ENCODE measurements at regions not wholly inside any gene's neighbourhood (a gene's known extent, or its start where the extent isn't known, plus 50 kb on each side); places are given as distances from the start of the nearest gene placed in this dataset.
"Not testable (repeated sequence)": the region's sequence is repeated elsewhere in the genome, so short reads cannot be mapped to it uniquely, and the experiment has no call there.

DNA sequence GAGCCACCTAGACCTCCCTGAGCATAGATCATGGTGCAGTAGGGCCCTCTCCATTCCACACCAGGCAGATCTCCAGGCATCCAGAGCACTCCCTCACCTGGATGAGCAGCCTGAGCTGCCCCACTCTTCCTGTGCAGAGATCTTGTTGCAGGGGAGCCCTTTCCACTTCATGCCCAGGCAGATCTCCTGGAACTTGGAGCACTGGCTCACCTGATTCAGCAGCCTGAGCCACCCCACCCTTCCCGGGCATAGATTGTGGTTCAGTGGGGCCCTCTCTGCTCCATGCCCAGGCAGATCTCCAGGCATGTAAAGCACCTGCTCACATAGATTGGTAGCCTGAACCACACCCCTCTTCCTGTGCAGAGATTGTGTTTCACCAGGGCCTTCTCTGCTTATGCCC, 78.0 kb downstream of the SEC16B start:
- no peak overlapping the region for H3K27ac Mint-ChIP-seq
- ATAC-seq (no peak), DNase-seq (ENCODE audit: low spot score in 2 of 2) (no peak)
- no peaks in the 10 kb centered on the region for H3K4me1 Mint-ChIP-seq
- no peak overlapping the region for H3K4me3 Mint-ChIP-seq
- H3K36me3 Mint-ChIP-seq: no peaks in the 10 kb centered on the region
- peaks cover 16% of the 10 kb centered on the region for H3K9me3 Mint-ChIP-seq

DNA sequence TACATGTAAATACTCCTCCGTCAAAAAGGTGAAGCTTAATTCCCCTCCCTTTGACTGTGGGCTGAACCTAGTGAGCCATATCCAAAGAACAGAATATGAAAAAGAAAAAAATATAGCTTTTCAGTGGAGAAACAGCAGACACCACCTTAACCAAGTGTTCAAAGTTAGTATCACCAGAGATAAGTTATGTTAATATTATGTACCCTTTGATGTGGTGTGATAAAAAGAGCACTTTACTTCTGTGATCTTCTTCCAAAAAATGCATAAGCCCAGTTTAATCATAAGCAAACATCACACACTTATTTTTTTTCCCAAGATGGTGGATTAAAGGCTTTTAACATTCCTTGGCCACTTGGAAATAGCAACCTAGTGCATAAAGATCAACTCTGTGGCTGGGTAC, 79.4 kb downstream of the SEC16B start:
- Mint-ChIP-seq H3K9me3 (peaks cover 21% of the 10 kb centered on the region), H3K36me3 (no peaks in the 10 kb centered on the region), H3K4me3 (no peak overlapping the region), H3K27ac (no peak overlapping the region), H3K4me1 (no peaks in the 10 kb centered on the region)
- ATAC-seq: no peak
- DNase-seq (ENCODE audit: low spot score in 2 of 2): no peak

DNA sequence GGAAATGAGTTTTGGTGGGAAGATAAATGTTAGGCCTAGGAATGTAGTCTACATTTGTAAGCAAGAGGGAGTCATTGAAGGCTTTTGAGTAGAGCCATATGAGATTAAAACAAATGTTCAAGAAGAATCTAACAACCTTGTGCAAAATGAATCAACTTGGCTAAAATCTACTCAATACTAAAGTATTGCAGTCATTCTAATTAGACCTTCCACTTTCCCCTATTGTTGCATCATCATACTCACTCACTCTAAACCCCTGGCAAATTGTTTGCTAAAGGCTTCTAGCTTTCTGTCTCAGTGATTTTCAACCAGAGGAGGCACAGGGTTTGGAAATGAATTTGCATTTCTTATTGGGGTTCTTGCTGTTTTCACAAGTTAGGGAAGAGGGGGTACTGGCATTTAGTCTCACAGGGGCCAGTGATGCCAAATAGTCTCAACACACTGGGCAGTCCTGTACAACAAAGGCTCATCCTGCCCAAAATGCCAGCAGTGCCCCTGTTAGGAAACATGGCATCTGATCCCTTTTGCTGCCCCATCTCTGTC, 85.3 kb downstream of the SEC16B start:
- no peak overlapping the region for H3K27ac Mint-ChIP-seq
- DNase-seq (ENCODE audit: low spot score in 2 of 2): no peak
- ATAC-seq: no peak
- H3K9me3 Mint-ChIP-seq: peaks cover 21% of the 10 kb centered on the region
- no peak overlapping the region for H3K4me3 Mint-ChIP-seq
- H3K4me1 Mint-ChIP-seq: no peaks in the 10 kb centered on the region
- H3K36me3 Mint-ChIP-seq: no peaks in the 10 kb centered on the region

DNA sequence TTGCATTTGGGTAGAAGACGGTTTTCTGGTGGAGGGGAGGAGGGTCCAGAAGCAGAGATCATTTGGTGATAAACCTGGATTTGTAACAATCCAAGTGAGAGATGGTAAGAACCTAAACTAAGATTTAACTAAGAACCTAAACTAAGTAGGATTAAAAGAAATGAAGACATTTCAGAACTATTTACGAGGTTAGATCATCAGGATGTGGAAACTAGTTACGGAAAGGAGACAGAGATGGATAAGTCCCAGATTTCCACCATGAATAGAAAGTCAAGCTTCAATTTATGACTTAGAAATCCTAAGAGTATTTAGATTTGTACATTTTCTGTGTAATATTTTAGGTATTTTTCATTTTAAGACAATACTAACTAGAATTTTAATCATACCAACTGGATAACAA, 86.3 kb downstream of the SEC16B start:
- no peak for DNase-seq (ENCODE audit: low spot score in 2 of 2)
- Mint-ChIP-seq H3K4me3 (no peak overlapping the region), H3K27ac (no peak overlapping the region), H3K4me1 (no peaks in the 10 kb centered on the region), H3K9me3 (peaks cover 20% of the 10 kb centered on the region), H3K36me3 (no peaks in the 10 kb centered on the region)
- ATAC-seq: no peak

DNA sequence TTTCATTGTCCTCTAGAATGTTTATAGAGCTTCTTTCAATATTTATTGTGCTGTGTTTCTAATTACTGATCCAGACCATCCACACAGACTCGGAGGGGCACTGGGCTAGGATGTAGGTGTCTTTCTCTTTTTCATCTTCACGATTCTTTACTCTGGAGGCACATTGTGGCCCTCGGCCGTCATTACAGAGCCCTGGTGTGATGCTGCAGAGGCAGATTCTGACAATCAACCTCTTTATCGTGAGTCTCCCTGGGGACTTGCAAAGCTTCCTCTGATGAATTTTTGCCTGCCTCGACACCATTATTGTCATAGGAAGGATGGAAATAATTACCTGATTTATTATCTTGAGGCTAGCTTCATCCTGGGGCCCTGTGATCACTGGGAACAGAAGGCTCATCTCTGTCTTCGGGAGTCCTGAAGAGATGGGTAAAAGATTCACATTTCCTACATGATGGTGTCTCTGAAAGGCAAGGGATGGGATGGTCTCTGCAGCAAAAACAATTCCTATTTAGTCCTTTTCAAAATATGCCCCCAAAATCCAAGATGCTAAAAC, 89.4 kb downstream of the SEC16B start:
- no peak overlapping the region for H3K4me3 Mint-ChIP-seq
- no peaks in the 10 kb centered on the region for H3K36me3 Mint-ChIP-seq
- no peak for DNase-seq (ENCODE audit: low spot score in 2 of 2)
- no peak overlapping the region for H3K27ac Mint-ChIP-seq
- ATAC-seq: no peak
- H3K9me3 Mint-ChIP-seq: peaks cover 11% of the 10 kb centered on the region
- H3K4me1 Mint-ChIP-seq: no peaks in the 10 kb centered on the region

DNA sequence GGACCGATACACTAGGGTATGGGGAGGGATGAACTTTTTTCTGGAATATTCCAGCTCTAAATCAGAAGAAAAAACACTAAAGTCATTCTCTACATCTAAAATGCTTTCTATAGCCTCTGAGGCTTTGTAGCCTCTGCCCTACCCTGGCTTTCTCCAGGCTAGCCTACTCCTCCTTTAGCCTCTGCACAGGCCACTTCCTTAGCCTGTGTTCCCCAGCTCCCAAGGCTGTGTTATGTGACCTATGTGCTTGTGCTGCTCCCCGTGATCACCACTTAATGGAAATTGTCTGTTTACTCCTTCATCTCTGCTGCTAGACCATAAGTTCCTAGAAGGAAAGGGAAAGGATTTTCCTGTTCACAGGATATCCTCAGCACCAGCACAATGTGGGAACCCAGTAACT, 92.8 kb downstream of the SEC16B start:
- Mint-ChIP-seq H3K36me3 (no peaks in the 10 kb centered on the region), H3K9me3 (peaks cover 10% of the 10 kb centered on the region), H3K4me3 (no peak overlapping the region), H3K4me1 (no peaks in the 10 kb centered on the region), H3K27ac (no peak overlapping the region)
- DNase-seq (ENCODE audit: low spot score in 2 of 2): no peak
- ATAC-seq: no peak

DNA sequence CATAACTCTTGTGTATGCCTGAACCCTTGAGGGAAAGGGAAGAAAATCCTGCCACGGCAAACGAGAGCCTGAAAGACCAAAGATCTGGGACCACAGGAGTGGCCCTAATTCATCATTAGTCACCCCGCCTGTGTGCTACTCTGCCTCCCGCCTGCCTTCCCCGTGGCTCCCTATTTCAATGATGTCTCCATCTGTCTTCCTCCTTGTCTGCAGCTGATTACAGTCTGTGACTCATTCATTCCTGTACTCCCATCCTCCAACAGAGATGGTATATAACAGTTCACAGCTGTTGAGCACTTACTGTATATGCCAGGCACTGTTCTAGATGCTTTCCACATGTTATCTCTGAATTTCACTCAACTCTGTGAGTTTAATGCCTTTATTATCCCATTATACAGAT, 96.6 kb downstream of the SEC16B start:
- DNase-seq (ENCODE audit: low spot score in 2 of 2) (no peak), ATAC-seq (no peak)
- Mint-ChIP-seq H3K27ac (no peak overlapping the region), H3K4me3 (no peak overlapping the region), H3K9me3 (peaks cover 12% of the 10 kb centered on the region), H3K36me3 (no peaks in the 10 kb centered on the region), H3K4me1 (no peaks in the 10 kb centered on the region)

DNA sequence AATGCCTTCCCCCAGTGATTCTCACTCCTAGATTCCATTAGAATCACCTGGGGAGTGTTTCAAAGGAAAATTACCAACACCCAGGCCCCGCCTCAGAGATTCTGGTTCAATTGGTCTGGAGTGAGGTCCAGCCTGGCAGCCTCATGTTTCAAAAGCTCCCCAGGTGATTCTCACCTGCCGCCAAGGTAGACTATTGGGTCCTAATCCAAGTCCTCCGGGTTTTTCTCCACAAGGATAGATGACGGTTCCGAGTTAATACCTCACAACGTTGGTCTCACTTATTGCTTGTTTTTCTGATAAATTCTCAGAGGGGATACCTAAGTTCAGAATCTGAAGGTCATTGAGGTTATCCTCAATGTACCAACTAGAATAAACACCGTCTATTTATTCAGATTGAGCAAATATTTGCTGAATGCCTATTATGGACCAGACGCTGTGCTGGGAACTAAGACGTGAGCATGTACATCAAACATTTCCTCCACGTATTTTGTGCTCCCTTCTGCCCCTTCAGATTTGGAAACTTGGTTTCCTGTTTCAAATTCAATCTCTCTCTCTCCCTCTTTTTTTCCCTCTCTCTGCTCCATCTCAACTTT, 97.5 kb downstream of the SEC16B start:
- no peak for DNase-seq (ENCODE audit: low spot score in 2 of 2)
- ATAC-seq: no peak
- Mint-ChIP-seq H3K27ac (no peak overlapping the region), H3K4me3 (no peak overlapping the region), H3K9me3 (peaks cover 12% of the 10 kb centered on the region), H3K36me3 (no peaks in the 10 kb centered on the region), H3K4me1 (no peaks in the 10 kb centered on the region)

DNA sequence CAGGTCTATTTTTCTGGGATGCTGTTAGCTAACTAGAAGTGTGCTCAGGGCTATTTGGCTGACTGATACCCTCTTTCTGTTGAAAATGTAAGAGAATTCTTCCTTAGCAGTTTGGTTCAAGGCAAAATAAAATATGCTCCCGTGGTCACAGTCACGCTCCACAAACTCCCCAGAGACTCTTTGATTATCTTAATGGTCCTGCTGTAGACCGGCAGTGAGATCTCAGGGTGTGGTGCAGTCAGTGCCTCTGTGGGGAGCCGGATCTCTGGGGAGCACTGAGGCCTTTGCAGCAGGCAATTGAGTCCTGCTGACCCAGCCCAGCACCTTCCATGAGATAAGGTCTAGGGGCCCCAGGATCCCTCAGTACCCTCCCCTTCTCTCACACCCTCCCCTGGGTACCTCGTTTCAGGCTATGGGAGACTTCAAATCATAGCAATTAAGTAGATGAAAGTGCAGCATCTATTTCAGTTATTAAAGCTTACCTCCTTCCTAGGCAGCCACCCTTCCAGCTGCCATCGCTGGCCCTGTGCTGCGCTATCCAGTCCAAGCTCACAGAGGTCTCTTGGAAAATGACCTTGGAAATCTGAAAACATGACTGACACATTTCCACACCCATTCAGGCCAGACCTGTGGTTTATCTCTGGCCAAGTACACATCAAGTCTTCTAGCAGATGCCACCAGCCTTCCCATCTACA, 98.1 kb downstream of the SEC16B start:
- Mint-ChIP-seq H3K4me3 (no peak overlapping the region), H3K27ac (no peak overlapping the region), H3K9me3 (peaks cover 12% of the 10 kb centered on the region), H3K4me1 (no peaks in the 10 kb centered on the region), H3K36me3 (no peaks in the 10 kb centered on the region)
- DNase-seq (ENCODE audit: low spot score in 2 of 2): no peak
- ATAC-seq: no peak

DNA sequence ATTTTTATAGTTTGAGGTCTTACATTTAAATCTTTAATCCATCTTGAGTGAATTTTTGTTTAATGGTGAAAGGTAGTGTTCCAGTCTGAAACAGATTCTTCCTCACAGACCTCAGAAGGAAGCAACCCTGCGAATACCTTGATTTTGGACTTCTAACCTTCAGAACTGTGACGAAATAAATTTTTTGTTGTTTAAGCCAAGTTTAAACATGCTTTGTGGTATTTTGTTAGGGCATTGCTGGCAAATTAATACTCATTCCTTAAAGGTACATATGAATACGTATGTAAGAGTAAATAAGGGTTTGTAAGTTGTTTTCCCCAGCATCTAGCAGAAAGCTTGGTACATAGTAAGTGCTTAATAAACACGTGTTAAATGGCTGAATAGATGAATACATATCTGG, 100.3 kb downstream of the SEC16B start:
- no peaks in the 10 kb centered on the region for H3K4me1 Mint-ChIP-seq
- DNase-seq (ENCODE audit: low spot score in 2 of 2) (no peak), ATAC-seq (no peak)
- peaks cover 12% of the 10 kb centered on the region for H3K9me3 Mint-ChIP-seq
- H3K27ac Mint-ChIP-seq: no peak overlapping the region
- H3K36me3 Mint-ChIP-seq: no peaks in the 10 kb centered on the region
- no peak overlapping the region for H3K4me3 Mint-ChIP-seq

DNA sequence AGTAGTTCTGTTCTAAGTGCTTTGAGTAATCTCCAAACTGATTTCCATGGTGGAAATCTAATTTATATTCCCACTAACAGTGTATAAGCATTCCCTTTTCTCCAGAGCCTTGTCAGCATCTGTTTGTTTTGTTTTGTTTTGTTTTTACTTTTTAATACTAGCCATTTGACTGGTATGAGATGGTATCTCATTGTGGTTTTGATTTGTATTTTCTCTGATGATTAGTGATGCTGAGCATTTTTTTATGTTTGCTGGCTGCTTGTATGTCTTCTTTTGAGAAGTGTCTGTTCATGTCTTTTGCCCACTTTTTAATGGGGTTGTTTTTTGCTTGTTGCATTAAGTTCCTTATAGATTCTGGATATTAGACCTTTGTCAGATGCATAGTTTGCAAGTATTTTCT, 100.8 kb downstream of the SEC16B start:
- not testable (repeated sequence) for DNase-seq (ENCODE audit: low spot score in 2 of 2); H3K4me3 Mint-ChIP-seq; H3K36me3 Mint-ChIP-seq; H3K4me1 Mint-ChIP-seq; H3K27ac Mint-ChIP-seq; ATAC-seq
- H3K9me3 Mint-ChIP-seq: peaks cover 12% of the 10 kb centered on the region

DNA sequence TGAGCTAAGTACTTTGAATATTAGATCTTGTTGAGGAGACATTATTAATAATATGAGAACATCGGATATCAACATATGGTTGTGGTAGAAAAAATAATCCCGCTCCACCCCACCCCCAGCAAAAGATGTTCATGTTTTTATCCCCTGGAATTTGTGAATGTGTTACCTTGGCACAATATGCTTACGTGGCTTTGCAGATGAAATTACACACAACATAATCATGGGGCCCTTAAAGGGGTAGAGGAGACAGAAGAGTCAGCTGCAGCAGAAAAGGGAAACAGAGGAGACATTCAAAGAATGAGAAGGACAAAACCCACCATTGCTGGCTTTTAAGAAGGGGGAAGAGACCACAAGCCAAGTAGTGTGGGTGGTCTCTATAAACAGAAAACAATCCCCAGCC, 104.1 kb downstream of the SEC16B start:
- Mint-ChIP-seq H3K36me3 (no peaks in the 10 kb centered on the region), H3K27ac (no peak overlapping the region), H3K4me3 (no peak overlapping the region), H3K9me3 (peaks cover 12% of the 10 kb centered on the region), H3K4me1 (no peaks in the 10 kb centered on the region)
- no peak for DNase-seq (ENCODE audit: low spot score in 2 of 2)
- no peak for ATAC-seq

DNA sequence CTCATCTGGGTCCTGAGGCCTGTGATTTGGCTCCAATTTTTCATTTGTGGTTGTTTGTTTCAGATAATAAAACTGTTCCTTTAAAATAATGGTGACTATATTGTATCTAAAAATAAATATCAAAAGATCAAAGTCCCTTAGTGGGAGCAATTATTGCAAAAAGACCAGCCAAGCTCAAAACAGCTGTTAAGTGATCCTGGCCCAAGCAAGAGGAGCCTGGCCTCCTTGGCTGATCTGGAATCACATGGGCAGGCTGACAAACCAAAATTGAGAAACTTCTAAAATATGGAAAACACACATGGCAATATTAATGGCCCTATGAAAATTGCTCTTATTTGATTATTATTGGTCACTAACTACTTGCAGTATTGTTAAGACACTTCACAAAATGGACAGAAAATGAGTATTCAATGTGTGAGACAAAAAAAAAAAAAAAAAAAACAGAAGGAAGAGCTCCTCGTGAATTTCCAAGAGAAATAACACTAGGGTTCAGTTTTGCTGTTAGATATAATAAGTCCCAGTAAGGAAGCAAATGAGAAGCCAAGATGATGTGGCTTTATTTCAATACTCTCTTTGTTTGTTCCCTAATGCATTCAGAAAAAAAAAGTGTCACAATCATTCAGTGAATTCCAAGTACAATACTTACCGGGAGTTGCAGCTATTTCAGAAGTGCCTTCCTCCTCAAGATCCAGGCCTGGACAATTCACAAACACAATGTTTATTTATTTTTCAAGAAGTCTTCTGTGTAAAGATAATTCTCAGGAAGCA, 105.1 kb downstream of the SEC16B start:
- Mint-ChIP-seq H3K4me1 (no peaks in the 10 kb centered on the region), H3K36me3 (no peaks in the 10 kb centered on the region), H3K9me3 (peaks cover 9% of the 10 kb centered on the region), H3K4me3 (no peak overlapping the region), H3K27ac (no peak overlapping the region)
- no peak for ATAC-seq
- no peak for DNase-seq (ENCODE audit: low spot score in 2 of 2)

DNA sequence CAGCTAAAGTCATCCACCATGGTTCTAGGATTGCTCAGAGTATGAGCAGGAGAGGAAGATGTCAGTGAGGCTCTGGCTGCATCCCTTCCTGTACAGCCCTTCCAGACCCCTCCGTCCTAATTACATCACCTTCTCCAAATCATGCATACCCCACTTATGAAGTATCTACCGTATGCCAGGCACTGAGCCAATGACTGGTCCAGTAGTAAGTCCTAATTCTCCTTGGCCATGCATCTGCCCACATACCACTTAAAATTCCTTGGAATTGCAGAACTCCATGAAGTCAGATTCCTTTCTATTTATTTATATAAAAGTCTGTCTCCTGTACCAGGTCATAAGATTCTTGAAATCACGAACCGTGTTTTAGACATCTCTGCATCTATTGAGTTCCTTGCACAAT, 106.1 kb downstream of the SEC16B start:
- H3K36me3 Mint-ChIP-seq: no peaks in the 10 kb centered on the region
- DNase-seq (ENCODE audit: low spot score in 2 of 2) (no peak), ATAC-seq (no peak)
- H3K27ac Mint-ChIP-seq: no peak overlapping the region
- peaks cover 9% of the 10 kb centered on the region for H3K9me3 Mint-ChIP-seq
- no peak overlapping the region for H3K4me3 Mint-ChIP-seq
- no peaks in the 10 kb centered on the region for H3K4me1 Mint-ChIP-seq

DNA sequence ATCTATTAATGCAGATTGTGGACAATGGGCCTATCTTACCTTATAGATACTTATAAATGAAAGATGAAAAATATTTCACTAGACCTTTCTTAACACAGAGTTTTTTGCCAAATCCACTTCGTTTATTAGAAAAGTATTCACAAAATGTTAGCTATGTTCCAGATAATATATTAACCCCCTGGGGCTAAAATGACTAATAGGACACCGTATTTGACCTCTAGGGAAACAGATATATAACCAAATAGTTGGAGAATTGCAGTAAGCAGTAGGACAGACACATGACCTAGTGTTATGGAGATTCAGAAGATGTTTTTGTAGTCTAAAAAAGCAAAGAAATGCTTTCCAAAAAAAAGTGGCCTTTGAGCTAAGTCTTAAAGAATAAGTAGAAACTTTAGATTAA, 106.9 kb downstream of the SEC16B start:
- no peaks in the 10 kb centered on the region for H3K4me1 Mint-ChIP-seq
- H3K27ac Mint-ChIP-seq: no peak overlapping the region
- ATAC-seq (no peak), DNase-seq (ENCODE audit: low spot score in 2 of 2) (no peak)
- H3K36me3 Mint-ChIP-seq: no peaks in the 10 kb centered on the region
- no peak overlapping the region for H3K4me3 Mint-ChIP-seq
- peaks cover 9% of the 10 kb centered on the region for H3K9me3 Mint-ChIP-seq

DNA sequence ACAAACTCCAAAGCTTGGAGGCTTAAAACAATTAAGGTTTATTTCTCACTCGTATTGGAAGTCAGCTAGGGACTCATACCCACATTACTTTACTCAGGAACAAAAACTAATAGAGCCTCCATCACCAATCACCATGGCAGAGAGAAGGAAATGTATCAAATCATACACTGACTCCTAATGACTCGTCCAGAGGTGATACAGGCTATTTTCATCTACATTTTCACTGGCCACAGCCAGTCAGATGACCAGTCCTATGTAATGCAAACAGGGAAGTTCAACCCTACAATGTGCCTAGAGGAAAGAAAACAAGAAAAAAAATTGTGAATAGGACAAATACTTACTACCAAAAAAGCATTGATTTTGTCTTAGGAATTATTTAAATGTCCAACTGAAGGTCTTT, 110.3 kb downstream of the SEC16B start:
- ATAC-seq (no peak), DNase-seq (ENCODE audit: low spot score in 2 of 2) (no peak)
- H3K4me3 Mint-ChIP-seq: no peak overlapping the region

More for the DNA sequence above, 110.3 kb downstream of the SEC16B start:
- Mint-ChIP-seq H3K27ac (no peak overlapping the region), H3K9me3 (peaks cover 9% of the 10 kb centered on the region), H3K4me1 (no peaks in the 10 kb centered on the region), H3K36me3 (no peaks in the 10 kb centered on the region)
